GM11168 (cell line): ENCODE measurements at regions not wholly inside any gene's neighbourhood (a gene's known extent, or its start where the extent isn't known, plus 50 kb on each side); places are given as distances from the start of the nearest gene placed in this dataset.
"Not testable (repeated sequence)": the region's sequence is repeated elsewhere in the genome, so short reads cannot be mapped to it uniquely, and the experiment has no call there.

Experiments
- in situ Hi-C: fragments of 300-500 bp; cut with MboI; formaldehyde crosslinking; loops from one replicate; pipeline ENCODE4 v1.12.0; 2022; ENCODE audit warnings: low sequenced_read_pairs; ENCODE audit not compliant: unreplicated experiment

GRCh38 chr12:126966498-126966897 lies 1300.5 kb upstream of the TMEM132C start:
- in situ Hi-C loops: no loop called here

GRCh38 chr12:126967152-126967551 lies 1299.8 kb upstream of the TMEM132C start:
- in situ Hi-C loops: no loop called here

GRCh38 chr12:126974779-126975178 lies 1292.2 kb upstream of the TMEM132C start:
- in situ Hi-C loops: no loop called here

DNA sequence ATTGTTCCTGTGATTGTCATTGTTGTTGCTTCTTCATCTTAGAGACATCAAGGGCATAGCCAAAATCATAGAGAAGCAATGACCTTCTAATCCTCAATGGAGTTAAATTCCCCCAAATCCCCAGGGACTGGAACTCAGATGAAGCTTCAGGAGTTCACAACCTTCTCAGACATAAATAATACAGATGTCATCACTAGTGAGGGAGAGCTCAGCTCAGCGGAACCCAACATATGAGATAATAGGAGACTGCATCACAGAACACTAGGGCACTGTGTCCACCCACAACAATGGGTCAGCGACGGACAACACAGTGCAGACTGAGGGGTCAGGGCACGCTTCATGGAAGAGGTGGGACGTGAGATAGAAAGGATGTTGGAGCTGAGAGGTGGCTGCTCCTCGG lies 1290.4 kb upstream of the TMEM132C start:
- in situ Hi-C loops: no loop called here

GRCh38 chr12:126979564-126979963 lies 1287.4 kb upstream of the TMEM132C start:
- in situ Hi-C loops: not testable (repeated sequence)

DNA sequence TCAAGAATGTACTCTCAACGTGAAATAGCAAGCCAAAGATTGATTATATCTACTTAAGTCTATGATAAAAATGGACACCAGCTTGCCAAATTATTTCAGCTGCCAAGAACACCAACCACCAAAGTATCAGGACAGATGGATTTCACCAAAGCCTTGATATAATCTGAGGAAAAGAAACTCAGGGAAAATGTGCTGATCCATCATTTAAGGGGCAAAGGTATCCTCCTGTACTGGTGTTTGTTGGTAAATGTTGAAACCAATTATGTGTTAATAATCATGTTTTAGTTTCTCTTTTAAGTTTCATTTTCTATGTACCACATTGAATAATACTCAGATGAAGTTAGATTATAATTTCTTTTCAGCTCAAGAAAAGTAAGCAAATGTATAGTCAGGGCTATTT lies 1284.3 kb upstream of the TMEM132C start:
- in situ Hi-C loops: no loop called here

DNA sequence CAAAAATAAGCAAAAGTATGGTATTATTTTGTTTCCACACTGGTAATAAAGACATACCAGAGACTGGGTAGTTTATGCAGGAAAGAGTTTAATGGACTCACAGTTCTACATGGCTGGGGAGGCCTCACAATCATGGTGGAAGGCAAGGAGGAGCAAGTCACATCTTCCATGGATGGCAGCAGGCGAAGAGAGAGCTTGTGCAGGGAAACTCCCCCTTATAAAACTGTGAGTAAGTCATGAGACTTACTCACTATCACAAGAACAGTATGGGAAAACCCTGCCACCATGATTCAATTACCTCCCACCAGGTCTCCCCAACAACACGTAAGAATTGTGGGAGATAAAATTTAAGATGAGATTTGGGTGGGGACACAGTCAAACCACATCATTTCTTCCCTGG lies 1283.2 kb upstream of the TMEM132C start:
- in situ Hi-C loops: not testable (repeated sequence)

DNA sequence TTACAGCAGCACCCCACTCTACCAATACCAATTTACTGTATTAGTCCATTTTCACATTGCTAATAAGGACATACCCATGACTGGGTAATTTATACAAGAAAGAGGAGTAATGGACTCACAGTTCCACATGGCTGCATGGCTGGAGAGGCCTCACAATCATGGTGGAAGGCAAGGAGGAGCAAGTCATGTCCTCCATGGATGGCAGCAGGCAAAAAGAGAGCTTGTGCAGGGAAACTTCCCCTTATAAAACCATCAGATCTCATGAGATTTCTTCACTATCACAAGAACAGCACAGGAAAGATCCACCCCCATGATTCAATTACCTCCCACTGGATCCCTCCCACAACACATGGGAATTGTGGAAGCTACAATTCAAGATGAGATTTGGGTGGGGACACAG lies 1281.3 kb upstream of the TMEM132C start:
- in situ Hi-C loops: not testable (repeated sequence)

- in situ Hi-C loops: no loop called here
Measured at GRCh38 chr12:126989532-126989931, 1277.4 kb upstream of the TMEM132C start.

GRCh38 chr12:126993898-126994297 lies 1273.1 kb upstream of the TMEM132C start:
- in situ Hi-C loops: no loop called here

DNA sequence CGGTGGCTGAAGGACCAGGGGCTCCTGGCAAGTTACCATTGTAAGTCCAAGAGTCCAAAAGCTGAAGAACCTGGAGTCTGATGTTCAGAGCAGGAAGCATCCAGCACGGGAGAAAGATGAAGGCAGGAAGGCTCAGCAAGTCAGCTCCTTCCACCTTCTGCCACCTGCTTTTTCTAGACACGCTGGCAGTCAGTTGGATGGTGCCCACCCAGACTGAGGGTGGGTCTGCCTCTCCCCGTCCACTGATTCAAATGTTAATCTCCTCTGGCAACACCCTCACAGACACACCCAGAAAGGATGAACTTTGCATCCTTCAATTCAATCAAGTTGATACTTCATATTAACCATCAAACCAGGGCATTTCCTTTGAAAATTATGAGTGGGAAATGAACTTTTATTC lies 1272.4 kb upstream of the TMEM132C start:
- in situ Hi-C loops: no loop called here

- in situ Hi-C loops: no loop called here
Measured at GRCh38 chr12:126998031-126998430, 1268.9 kb upstream of the TMEM132C start.

GRCh38 chr12:126998747-126999285 lies 1268.2 kb upstream of the TMEM132C start:
- in situ Hi-C loops: no loop called here

- in situ Hi-C loops: no loop called here
Measured at GRCh38 chr12:126999352-126999751, 1267.6 kb upstream of the TMEM132C start.

DNA sequence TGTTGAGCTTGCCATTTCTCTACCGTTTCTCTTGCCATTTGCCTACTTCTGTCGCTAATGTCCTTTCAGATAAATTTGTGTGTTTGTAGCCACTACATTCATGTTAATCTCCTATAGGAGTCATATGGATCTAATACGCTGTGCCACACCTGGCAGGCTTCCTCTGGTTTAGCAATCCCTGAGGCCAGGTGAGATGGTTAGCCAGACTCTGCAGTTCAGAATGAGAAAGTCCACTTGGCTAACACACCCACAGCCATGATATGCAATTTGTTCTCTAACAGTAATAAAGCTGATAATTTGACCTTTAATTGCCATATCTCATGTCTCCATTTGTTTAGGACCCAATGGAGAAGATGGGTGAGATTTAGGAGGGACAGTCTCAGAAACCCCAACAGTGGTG lies 1261.6 kb upstream of the TMEM132C start:
- in situ Hi-C loops: no loop called here

GRCh38 chr12:127006972-127007371 lies 1260.0 kb upstream of the TMEM132C start:
- in situ Hi-C loops: no loop called here

GRCh38 chr12:127008755-127009403 lies 1258.1 kb upstream of the TMEM132C start:
- in situ Hi-C loops: no loop called here

GRCh38 chr12:127012109-127012508 lies 1254.9 kb upstream of the TMEM132C start:
- in situ Hi-C loops: no loop called here

DNA sequence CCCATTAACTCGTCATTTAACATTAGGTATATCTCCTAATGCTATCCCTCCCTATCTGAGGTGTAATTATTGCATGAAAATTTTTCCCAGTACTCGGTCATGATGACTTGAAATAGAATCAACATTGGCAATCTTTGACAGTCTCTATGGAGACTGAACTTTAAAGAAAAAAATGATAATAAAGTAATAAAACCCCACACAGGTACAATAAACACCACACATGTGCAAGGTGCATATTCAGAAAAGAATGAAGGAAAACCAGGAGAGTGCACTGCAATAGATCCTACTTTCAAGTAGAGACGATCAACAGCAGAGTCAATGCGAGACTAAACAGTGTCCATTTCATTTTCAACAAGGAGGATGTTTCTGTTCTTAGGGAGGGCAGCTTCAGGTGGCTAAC lies 1253.8 kb upstream of the TMEM132C start:
- in situ Hi-C loops: no loop called here

- in situ Hi-C loops: no loop called here
Measured at GRCh38 chr12:127014079-127014478, 1252.9 kb upstream of the TMEM132C start.

GRCh38 chr12:127024791-127025190 lies 1242.2 kb upstream of the TMEM132C start:
- in situ Hi-C loops: no loop called here

- in situ Hi-C loops: no loop called here
Measured at GRCh38 chr12:127025545-127025944, 1241.4 kb upstream of the TMEM132C start.
